ENCODE measurements at regions not wholly inside any gene's neighbourhood (a gene's known extent, or its start where the extent isn't known, plus 50 kb on each side); places are given as distances from the start of the nearest gene placed in this dataset.
A peak's percentile ranks its signal among the peaks of the same experiment; 100 is the strongest.

DNA sequence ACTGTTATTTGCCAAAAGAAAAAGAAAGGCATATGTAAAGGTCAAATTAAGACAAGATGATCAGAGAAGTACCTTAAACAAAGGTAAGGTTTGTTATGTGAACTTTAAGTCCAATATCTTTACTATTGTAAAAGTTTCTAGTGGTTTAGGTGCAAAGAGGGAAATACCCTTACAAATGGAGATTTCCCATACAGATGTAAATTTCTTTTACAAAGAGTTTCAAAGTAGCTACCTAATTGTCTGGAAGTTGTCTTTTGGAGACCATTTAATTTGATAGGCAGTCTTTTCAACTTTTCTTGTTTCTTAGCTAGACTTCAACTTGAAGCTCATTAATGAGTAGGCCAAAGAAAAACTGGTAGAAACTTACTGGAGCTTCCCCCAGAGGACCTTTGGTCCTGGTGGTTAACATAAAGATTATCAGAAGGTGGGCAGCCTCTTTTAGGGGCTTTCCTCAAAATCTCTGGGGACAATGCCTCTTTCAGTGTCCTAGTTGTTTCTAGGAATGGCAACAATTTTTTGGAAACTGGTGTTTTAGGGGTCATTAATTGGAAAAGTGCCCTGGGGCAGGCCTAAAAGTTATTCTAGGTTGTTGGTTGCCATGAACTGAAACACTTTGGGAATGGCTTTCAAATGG, 297.3 kb downstream of the GUCY2F start (continued):
- TF ChIP-seq, protein P1, sequence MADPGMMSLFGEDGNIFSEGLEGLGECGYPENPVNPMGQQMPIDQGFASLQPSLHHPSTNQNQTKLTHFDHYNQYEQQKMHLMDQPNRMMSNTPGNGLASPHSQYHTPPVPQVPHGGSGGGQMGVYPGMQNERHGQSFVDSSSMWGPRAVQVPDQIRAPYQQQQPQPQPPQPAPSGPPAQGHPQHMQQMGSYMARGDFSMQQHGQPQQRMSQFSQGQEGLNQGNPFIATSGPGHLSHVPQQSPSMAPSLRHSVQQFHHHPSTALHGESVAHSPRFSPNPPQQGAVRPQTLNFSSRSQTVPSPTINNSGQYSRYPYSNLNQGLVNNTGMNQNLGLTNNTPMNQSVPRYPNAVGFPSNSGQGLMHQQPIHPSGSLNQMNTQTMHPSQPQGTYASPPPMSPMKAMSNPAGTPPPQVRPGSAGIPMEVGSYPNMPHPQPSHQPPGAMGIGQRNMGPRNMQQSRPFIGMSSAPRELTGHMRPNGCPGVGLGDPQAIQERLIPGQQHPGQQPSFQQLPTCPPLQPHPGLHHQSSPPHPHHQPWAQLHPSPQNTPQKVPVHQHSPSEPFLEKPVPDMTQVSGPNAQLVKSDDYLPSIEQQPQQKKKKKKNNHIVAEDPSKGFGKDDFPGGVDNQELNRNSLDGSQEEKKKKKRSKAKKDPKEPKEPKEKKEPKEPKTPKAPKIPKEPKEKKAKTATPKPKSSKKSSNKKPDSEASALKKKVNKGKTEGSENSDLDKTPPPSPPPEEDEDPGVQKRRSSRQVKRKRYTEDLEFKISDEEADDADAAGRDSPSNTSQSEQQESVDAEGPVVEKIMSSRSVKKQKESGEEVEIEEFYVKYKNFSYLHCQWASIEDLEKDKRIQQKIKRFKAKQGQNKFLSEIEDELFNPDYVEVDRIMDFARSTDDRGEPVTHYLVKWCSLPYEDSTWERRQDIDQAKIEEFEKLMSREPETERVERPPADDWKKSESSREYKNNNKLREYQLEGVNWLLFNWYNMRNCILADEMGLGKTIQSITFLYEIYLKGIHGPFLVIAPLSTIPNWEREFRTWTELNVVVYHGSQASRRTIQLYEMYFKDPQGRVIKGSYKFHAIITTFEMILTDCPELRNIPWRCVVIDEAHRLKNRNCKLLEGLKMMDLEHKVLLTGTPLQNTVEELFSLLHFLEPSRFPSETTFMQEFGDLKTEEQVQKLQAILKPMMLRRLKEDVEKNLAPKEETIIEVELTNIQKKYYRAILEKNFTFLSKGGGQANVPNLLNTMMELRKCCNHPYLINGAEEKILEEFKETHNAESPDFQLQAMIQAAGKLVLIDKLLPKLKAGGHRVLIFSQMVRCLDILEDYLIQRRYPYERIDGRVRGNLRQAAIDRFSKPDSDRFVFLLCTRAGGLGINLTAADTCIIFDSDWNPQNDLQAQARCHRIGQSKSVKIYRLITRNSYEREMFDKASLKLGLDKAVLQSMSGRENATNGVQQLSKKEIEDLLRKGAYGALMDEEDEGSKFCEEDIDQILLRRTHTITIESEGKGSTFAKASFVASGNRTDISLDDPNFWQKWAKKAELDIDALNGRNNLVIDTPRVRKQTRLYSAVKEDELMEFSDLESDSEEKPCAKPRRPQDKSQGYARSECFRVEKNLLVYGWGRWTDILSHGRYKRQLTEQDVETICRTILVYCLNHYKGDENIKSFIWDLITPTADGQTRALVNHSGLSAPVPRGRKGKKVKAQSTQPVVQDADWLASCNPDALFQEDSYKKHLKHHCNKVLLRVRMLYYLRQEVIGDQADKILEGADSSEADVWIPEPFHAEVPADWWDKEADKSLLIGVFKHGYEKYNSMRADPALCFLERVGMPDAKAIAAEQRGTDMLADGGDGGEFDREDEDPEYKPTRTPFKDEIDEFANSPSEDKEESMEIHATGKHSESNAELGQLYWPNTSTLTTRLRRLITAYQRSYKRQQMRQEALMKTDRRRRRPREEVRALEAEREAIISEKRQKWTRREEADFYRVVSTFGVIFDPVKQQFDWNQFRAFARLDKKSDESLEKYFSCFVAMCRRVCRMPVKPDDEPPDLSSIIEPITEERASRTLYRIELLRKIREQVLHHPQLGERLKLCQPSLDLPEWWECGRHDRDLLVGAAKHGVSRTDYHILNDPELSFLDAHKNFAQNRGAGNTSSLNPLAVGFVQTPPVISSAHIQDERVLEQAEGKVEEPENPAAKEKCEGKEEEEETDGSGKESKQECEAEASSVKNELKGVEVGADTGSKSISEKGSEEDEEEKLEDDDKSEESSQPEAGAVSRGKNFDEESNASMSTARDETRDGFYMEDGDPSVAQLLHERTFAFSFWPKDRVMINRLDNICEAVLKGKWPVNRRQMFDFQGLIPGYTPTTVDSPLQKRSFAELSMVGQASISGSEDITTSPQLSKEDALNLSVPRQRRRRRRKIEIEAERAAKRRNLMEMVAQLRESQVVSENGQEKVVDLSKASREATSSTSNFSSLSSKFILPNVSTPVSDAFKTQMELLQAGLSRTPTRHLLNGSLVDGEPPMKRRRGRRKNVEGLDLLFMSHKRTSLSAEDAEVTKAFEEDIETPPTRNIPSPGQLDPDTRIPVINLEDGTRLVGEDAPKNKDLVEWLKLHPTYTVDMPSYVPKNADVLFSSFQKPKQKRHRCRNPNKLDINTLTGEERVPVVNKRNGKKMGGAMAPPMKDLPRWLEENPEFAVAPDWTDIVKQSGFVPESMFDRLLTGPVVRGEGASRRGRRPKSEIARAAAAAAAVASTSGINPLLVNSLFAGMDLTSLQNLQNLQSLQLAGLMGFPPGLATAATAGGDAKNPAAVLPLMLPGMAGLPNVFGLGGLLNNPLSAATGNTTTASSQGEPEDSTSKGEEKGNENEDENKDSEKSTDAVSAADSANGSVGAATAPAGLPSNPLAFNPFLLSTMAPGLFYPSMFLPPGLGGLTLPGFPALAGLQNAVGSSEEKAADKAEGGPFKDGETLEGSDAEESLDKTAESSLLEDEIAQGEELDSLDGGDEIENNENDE (IDR thresholded peaks at IDR 0.05; ENCODE audit: insufficient replicate concordance, low read length) = peak; percentile 86
- TF ChIP-seq MAFK (IDR thresholded peaks at IDR 0.05; ENCODE audit: low read depth, low read length) (no peak), KDM4A (IDR thresholded peaks at IDR 0.05; ENCODE audit: low read depth, low read length, severe bottlenecking) (no peak), SIRT6 (IDR thresholded peaks at IDR 0.05; ENCODE audit: low read length) (no peak)
